ENCODE measurements at regions not wholly inside any gene's neighbourhood (a gene's known extent, or its start where the extent isn't known, plus 50 kb on each side); places are given as distances from the start of the nearest gene placed in this dataset.
"Not testable (repeated sequence)": the region's sequence is repeated elsewhere in the genome, so short reads cannot be mapped to it uniquely, and the experiment has no call there.

- DNase-seq (ENCODE audit: low read depth): no peak
- TF ChIP-seq CTCF (IDR thresholded peaks at IDR 0.05; ENCODE audit: insufficient read depth, low read depth, low read length, missing control alignments): no peak
- H3K4me3 ChIP-seq (ENCODE audit: low read depth, low read length): no peak overlapping the region
Observed at GRCh38 chr4:79578606-79579005, 170.6 kb upstream of the GK2 start.

DNA sequence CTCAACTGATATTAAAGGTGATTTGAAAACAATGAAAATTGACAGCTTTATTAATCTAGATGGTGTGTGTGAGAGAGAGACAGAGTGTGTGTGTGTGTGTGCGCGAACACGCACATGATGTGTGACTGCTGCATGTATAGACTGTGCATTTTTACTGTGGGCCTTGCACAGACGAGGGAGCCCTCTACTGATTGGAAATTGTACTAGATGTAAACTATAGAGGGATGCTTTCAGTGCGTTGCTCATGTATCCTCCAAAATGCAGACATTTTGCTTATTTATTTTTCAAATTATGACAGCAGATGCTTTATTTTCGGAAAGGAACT is 168.4 kb upstream of the GK2 start:
- DNase-seq (ENCODE audit: low read depth): peak; percentile 37
- peak; percentile 25 for TF ChIP-seq CTCF (IDR thresholded peaks at IDR 0.05; ENCODE audit: insufficient read depth, low read depth, low read length, missing control alignments)
- H3K4me3 ChIP-seq (ENCODE audit: low read depth, low read length): no peak overlapping the region

DNA sequence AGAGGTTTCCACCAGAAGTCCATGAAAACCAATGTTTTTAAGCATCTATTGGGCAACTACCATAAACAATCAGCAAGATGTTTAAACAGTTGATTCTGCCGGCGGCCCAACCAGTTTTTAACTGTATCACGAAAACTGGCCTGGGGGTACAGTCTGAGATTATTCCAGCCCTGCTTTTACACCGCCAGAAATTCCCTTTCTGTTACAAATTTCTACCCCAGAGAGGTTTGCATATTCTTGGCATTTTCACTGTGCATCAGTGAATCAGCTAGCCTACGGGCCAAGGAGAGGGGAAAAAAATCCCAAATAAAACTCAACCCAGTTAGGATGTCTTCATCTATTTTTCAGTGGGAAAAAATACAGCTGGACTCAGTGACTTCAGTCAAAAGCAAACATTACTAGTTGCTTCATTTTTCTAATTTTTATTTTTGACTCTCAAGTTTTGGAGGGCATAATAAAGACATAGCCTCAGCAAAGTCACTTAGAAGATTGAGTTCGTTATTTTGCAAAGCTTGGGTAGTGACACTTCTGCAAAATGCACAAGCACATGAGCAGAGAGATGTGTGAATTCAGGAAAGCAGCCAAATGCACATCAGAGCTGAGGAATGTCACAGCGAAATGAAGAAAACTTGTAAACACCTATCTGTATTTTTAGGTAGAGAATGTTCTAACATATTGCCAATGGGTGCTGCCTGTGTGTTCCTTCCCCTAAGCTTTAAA is 167.8 kb upstream of the GK2 start:
- DNase-seq (ENCODE audit: low read depth): no peak
- no peak overlapping the region for H3K4me3 ChIP-seq (ENCODE audit: low read depth, low read length)
- no peak for TF ChIP-seq CTCF (IDR thresholded peaks at IDR 0.05; ENCODE audit: insufficient read depth, low read depth, low read length, missing control alignments)

- TF ChIP-seq CTCF (IDR thresholded peaks at IDR 0.05; ENCODE audit: insufficient read depth, low read depth, low read length, missing control alignments): no peak
- no peak for DNase-seq (ENCODE audit: low read depth)
- no peak overlapping the region for H3K4me3 ChIP-seq (ENCODE audit: low read depth, low read length)
Observed at GRCh38 chr4:79574741-79575451, 166.9 kb upstream of the GK2 start.

GRCh38 chr4:79563219-79563618 is 155.2 kb upstream of the GK2 start:
- no peak for DNase-seq (ENCODE audit: low read depth)
- H3K4me3 ChIP-seq (ENCODE audit: low read depth, low read length): no peak overlapping the region

GRCh38 chr4:79561751-79562150 is 153.7 kb upstream of the GK2 start:
- DNase-seq (ENCODE audit: low read depth): no peak
- TF ChIP-seq CTCF (IDR thresholded peaks at IDR 0.05; ENCODE audit: insufficient read depth, low read depth, low read length, missing control alignments): no peak

More at GRCh38 chr4:79563219-79563618, 155.2 kb upstream of the GK2 start:
- no peak for TF ChIP-seq CTCF (IDR thresholded peaks at IDR 0.05; ENCODE audit: insufficient read depth, low read depth, low read length, missing control alignments)

DNA sequence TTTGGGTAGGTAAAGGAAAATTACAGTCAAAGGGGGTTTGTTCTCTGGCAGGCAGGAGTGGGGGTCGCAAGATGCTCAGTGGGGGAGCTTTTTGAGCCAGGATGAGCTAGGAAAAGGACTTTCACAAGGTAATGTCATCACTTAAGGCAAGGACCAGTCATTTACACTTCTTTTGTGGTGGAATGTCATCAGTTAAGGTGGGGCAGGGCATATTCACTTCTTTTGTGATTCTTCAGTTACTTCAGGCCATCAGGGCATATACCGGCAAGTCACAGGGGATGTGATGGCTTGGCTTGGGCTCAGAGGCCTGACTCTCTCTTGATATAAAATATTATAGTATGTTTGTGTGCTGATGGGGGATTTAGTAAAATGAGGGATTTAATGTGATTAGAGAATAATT is 151.4 kb upstream of the GK2 start:
- H3K4me3 ChIP-seq (ENCODE audit: low read depth, low read length); DNase-seq (ENCODE audit: low read depth): not testable (repeated sequence)

More at GRCh38 chr4:79561751-79562150, 153.7 kb upstream of the GK2 start:
- no peak overlapping the region for H3K4me3 ChIP-seq (ENCODE audit: low read depth, low read length)
